Mammary epithelial cell (primary cell): ENCODE measurements at regions not wholly inside any gene's neighbourhood (a gene's known extent, or its start where the extent isn't known, plus 50 kb on each side); places are given as distances from the start of the nearest gene placed in this dataset.

Experiments
- EZH2 ChIP-seq: IDR thresholded peaks from 2 replicates; pipeline ENCODE4 v1.6.1; 2012; ENCODE audit warnings: low read length, inconsistent platforms, borderline replicate concordance
- TF ChIP-seq, protein P1 (sequence below), 2 donors: IDR thresholded peaks in 1 of 2; conservative IDR thresholded peaks in 1 of 2; 2 replicates each; pipeline ENCODE4 v1.5.1; 2011 to 2012; ENCODE audit warnings: inconsistent platforms in 2 of 2, low read length in 2 of 2, mild to moderate bottlenecking in 2 of 2, control low read depth in 1 of 2, low read depth in 1 of 2; ENCODE audit not compliant: insufficient read depth in 1 of 2; ENCODE audit errors: extremely low read depth in 1 of 2

DNA sequence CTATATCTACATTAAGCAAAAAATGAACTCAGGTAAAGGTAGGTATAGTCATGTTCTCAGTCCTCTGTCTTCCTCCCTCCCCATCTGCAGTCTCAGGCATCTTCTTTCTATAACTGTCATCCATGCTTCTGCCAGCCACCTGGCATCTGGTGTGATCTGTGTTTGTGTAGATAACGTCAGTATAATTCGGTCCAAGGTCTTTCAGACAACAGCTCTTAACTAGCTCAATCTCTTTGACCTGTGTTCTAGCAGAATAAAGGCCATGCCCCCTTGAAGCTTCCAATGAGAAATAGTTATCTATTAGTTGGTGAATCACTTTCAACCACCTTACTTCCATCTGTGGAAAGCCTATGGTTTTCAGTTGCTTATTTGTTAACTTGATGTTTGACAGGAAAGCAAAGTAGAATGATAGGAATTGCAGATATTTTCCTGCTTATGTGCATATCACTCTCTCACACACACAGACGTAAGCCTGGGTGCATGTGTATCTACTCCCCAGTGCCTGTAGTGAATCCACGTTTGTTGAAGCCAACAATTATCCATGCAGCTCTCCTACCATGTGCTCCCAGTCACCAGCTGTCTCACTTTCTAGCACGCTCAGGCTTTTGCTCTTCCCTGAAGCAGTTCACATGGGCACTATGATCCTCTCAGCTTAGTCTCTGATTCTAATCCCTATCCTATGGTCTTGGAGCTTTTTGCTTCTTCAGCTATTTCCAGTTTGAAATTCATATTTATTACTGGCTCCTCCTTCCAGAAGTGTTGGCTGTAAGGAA lies 433.7 kb upstream of the MANEA start:
- no peak for TF ChIP-seq EZH2
- TF ChIP-seq, protein P1, sequence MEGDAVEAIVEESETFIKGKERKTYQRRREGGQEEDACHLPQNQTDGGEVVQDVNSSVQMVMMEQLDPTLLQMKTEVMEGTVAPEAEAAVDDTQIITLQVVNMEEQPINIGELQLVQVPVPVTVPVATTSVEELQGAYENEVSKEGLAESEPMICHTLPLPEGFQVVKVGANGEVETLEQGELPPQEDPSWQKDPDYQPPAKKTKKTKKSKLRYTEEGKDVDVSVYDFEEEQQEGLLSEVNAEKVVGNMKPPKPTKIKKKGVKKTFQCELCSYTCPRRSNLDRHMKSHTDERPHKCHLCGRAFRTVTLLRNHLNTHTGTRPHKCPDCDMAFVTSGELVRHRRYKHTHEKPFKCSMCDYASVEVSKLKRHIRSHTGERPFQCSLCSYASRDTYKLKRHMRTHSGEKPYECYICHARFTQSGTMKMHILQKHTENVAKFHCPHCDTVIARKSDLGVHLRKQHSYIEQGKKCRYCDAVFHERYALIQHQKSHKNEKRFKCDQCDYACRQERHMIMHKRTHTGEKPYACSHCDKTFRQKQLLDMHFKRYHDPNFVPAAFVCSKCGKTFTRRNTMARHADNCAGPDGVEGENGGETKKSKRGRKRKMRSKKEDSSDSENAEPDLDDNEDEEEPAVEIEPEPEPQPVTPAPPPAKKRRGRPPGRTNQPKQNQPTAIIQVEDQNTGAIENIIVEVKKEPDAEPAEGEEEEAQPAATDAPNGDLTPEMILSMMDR (conservative IDR thresholded peaks at IDR 0.05 in 1 of 2, IDR thresholded peaks at IDR 0.05 in 1 of 2; ENCODE audit: extremely low read depth in 1 of 2, insufficient read depth in 1 of 2, low read depth in 1 of 2, low read length in 2 of 2), result no peak
